ENCODE measurements at regions not wholly inside any gene's neighbourhood (a gene's known extent, or its start where the extent isn't known, plus 50 kb on each side); places are given as distances from the start of the nearest gene placed in this dataset.

GRCh38 chr4:167767281-167767680 lies 325.1 kb upstream of the ANXA10 start:
- intact Hi-C loops (cut with DNase I), result no loop called here
- Histone ChIP-seq H3K4me3 (no peak overlapping the region), H3K27me3 (no peaks in the 10 kb centered on the region), H3K4me1 (replicated peaks in 1 of 2) (no peaks in the 10 kb centered on the region), H3K36me3 (replicated peaks in 1 of 2) (no peaks in the 10 kb centered on the region), H3K27ac (no peak overlapping the region), H3K9me3 (replicated peaks in 1 of 3) (no peaks in the 10 kb centered on the region)
- WGBS, 4 donors, result 76 to 81% (median 76%) methylated on average over 2 of the region's 2 CpGs
- DNase-seq, result no peak
- TF ChIP-seq CTCF (IDR thresholded peaks at IDR 0.05), result no peak
- TF ChIP-seq POLR2A (IDR thresholded peaks at IDR 0.05), result no peak

GRCh38 chr4:167774646-167775045 lies 317.7 kb upstream of the ANXA10 start:
- Histone ChIP-seq H3K27ac (no peak overlapping the region), H3K4me3 (no peak overlapping the region), H3K4me1 (replicated peaks in 1 of 2) (no peaks in the 10 kb centered on the region), H3K36me3 (replicated peaks in 1 of 2) (no peaks in the 10 kb centered on the region), H3K9me3 (replicated peaks in 1 of 3) (no peaks in the 10 kb centered on the region), H3K27me3 (no peaks in the 10 kb centered on the region)
- intact Hi-C loops (cut with DNase I), result no loop called here
- DNase-seq, result no peak
- TF ChIP-seq CTCF (IDR thresholded peaks at IDR 0.05), result no peak
- no peak for TF ChIP-seq POLR2A (IDR thresholded peaks at IDR 0.05)

GRCh38 chr4:167775375-167775774 lies 317.0 kb upstream of the ANXA10 start:
- Histone ChIP-seq H3K4me3 (no peak overlapping the region), H3K4me1 (replicated peaks in 1 of 2) (no peaks in the 10 kb centered on the region), H3K27me3 (no peaks in the 10 kb centered on the region), H3K9me3 (replicated peaks in 1 of 3) (no peaks in the 10 kb centered on the region), H3K27ac (no peak overlapping the region), H3K36me3 (replicated peaks in 1 of 2) (no peaks in the 10 kb centered on the region)
- intact Hi-C loops (cut with DNase I), result no loop called here
- no peak for DNase-seq
- 82 to 85% (median 85%) methylated on average over 3 of the region's 3 CpGs for WGBS, 4 donors
- no peak for TF ChIP-seq POLR2A (IDR thresholded peaks at IDR 0.05)
- no peak for TF ChIP-seq CTCF (IDR thresholded peaks at IDR 0.05)

- Histone ChIP-seq H3K27me3 (no peaks in the 10 kb centered on the region), H3K9me3 (replicated peaks in 1 of 3) (no peaks in the 10 kb centered on the region), H3K36me3 (replicated peaks in 1 of 2) (no peaks in the 10 kb centered on the region), H3K4me3 (no peak overlapping the region), H3K4me1 (replicated peaks in 1 of 2) (no peaks in the 10 kb centered on the region), H3K27ac (no peak overlapping the region)
- intact Hi-C loops (cut with DNase I), result no loop called here
- WGBS, 4 donors, result 58 to 74% (median 66%) methylated on average over 5 of the region's 5 CpGs
- TF ChIP-seq CTCF (IDR thresholded peaks at IDR 0.05) (no peak), POLR2A (IDR thresholded peaks at IDR 0.05) (no peak)
- DNase-seq, result no peak
Measured at GRCh38 chr4:167779280-167779679, 313.1 kb upstream of the ANXA10 start.

Data from adrenal gland (tissue), 9 donors.